Esophagus squamous epithelium (tissue), 5 donors: ENCODE measurements at regions not wholly inside any gene's neighbourhood (a gene's known extent, or its start where the extent isn't known, plus 50 kb on each side); places are given as distances from the start of the nearest gene placed in this dataset.

Source experiments
- DNase-seq: peaks from one replicate; lab custom pipeline; 2025; lab: John Stamatoyannopoulos, UW
- H3K27ac ChIP-seq, 4 donors: fragments of 200-600 bp; sonication (generic); one replicate each; pipeline ENCODE4 v1.5.1; 2016 to 2019; ENCODE audit warnings: mild to moderate bottlenecking in 1 of 4
- H3K27me3 ChIP-seq, 4 donors: fragments of 200-600 bp; sonication (generic); 1 replicate in 3 of 4; 2 replicates in 1 of 4; pipeline versions ENCODE4 v1.5.1 to v1.6.0; 2017 to 2021; ENCODE audit warnings: antibody characterized with exemption in 1 of 4
- H3K36me3 ChIP-seq, 3 donors: fragments of 200-600 bp; sonication (generic); one replicate each; pipeline ENCODE4 v1.5.1; 2016 to 2019
- H3K4me1 ChIP-seq, 3 donors: fragments of 200-600 bp; sonication (generic); one replicate each; pipeline ENCODE4 v1.5.1; 2017 to 2019
- H3K4me3 ChIP-seq, 4 donors: fragments of 200-600 bp; sonication (generic); 1 replicate in 3 of 4; 2 replicates in 1 of 4; pipeline ENCODE4 v1.5.1; 2016 to 2019; ENCODE audit warnings: mild to moderate bottlenecking in 2 of 4, moderate library complexity in 1 of 4
- H3K9me3 ChIP-seq, 3 donors: fragments of 200-600 bp; sonication (generic); one replicate each; pipeline ENCODE4 v1.5.1; 2016 to 2019
- POLR2A ChIP-seq, 4 donors: fragments of 450-650 bp; IDR thresholded peaks; one replicate each; pipeline ENCODE4 v1.6.1; 2017; ENCODE audit warnings: antibody characterized with exemption in 4 of 4, mild to moderate bottlenecking in 4 of 4, moderate library complexity in 3 of 4
- WGBS, 2 donors: methylation state at CpG; one replicate each; pipeline ENCODE4 v1.1.5; 2018; 5-methylcytosine and 5-hydroxymethylcytosine counted together
- intact Hi-C: fragments of 100-400 bp; cut with DNase I; formaldehyde crosslinking; loops from one replicate; pipeline ENCODE4 v1.15.0; 2022
- TF ChIP-seq, protein P1 (sequence below), 6 experiments: fragments of 450-650 bp in 4 of 6; fragments of 200-600 bp in 2 of 6; sonication (generic) in 2 of 6; IDR thresholded peaks; one replicate each; pipeline ENCODE4 v1.5.1; 2016 to 2019; ENCODE audit warnings: antibody characterized with exemption in 6 of 6, mild to moderate bottlenecking in 4 of 6, moderate library complexity in 4 of 6
- donor health status: DM: yes; HTN: yes; CAD: no.

GRCh38 chr3:76495216-76495615, 544.7 kb upstream of the ROBO2 start:
- no peaks in the 10 kb centered on the region for H3K4me1 ChIP-seq
- no peak for TF ChIP-seq POLR2A (IDR thresholded peaks at IDR 0.05)
- TF ChIP-seq, protein P1, sequence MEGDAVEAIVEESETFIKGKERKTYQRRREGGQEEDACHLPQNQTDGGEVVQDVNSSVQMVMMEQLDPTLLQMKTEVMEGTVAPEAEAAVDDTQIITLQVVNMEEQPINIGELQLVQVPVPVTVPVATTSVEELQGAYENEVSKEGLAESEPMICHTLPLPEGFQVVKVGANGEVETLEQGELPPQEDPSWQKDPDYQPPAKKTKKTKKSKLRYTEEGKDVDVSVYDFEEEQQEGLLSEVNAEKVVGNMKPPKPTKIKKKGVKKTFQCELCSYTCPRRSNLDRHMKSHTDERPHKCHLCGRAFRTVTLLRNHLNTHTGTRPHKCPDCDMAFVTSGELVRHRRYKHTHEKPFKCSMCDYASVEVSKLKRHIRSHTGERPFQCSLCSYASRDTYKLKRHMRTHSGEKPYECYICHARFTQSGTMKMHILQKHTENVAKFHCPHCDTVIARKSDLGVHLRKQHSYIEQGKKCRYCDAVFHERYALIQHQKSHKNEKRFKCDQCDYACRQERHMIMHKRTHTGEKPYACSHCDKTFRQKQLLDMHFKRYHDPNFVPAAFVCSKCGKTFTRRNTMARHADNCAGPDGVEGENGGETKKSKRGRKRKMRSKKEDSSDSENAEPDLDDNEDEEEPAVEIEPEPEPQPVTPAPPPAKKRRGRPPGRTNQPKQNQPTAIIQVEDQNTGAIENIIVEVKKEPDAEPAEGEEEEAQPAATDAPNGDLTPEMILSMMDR (IDR thresholded peaks at IDR 0.05): no peak
- H3K36me3 ChIP-seq: no peaks in the 10 kb centered on the region
- H3K4me3 ChIP-seq: no peak overlapping the region
- intact Hi-C loops: no loop called here
- 42 to 48% methylated on average over 2 of the region's 2 CpGs for WGBS, 2 donors
- no peak overlapping the region for H3K27ac ChIP-seq
- no peaks in the 10 kb centered on the region for H3K9me3 ChIP-seq
- no peaks in the 10 kb centered on the region for H3K27me3 ChIP-seq
- no peak for DNase-seq

GRCh38 chr3:76497636-76498035, 542.3 kb upstream of the ROBO2 start:
- H3K27ac ChIP-seq: no peak overlapping the region
- H3K4me3 ChIP-seq: no peak overlapping the region
- no peaks in the 10 kb centered on the region for H3K9me3 ChIP-seq
- 68 to 69% methylated on average over 3 of the region's 3 CpGs for WGBS, 2 donors
- H3K27me3 ChIP-seq: no peaks in the 10 kb centered on the region
- DNase-seq: no peak
- H3K36me3 ChIP-seq: no peaks in the 10 kb centered on the region
- TF ChIP-seq, protein P1 (IDR thresholded peaks at IDR 0.05): no peak
- no peak for TF ChIP-seq POLR2A (IDR thresholded peaks at IDR 0.05)
- H3K4me1 ChIP-seq: no peaks in the 10 kb centered on the region
- intact Hi-C loops: no loop called here

DNA sequence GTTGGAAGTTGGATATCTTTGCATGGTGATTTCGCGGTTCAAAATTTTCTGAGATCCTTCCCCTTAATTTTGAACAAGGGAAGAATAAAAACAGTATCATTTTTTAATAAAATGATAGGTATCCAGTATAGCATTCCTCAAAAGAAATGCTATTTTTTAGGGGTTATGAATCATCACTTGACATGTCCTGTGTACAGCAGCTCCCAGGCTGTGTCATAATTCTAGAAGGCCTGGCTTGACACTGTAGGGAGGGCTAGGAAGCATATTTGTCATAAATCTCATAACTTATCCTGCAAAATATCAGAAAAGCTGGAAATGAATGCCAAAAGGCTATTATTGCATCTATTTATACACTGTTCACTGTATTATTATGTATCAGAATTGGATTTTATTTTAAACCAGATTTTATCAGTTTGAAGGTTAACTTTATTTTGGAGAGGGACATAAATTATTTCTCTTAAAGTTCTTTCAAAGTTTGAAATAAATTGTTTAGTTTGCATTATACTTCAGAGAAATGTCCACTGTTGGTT, 539.1 kb upstream of the ROBO2 start:
- Histone ChIP-seq H3K27me3 (no peaks in the 10 kb centered on the region), H3K4me1 (no peaks in the 10 kb centered on the region), H3K4me3 (no peak overlapping the region), H3K9me3 (no peaks in the 10 kb centered on the region), H3K36me3 (no peaks in the 10 kb centered on the region), H3K27ac (no peak overlapping the region)
- no peak for DNase-seq
- intact Hi-C loops: no loop called here
- TF ChIP-seq, protein P1 (IDR thresholded peaks at IDR 0.05): no peak
- TF ChIP-seq POLR2A (IDR thresholded peaks at IDR 0.05): no peak
- WGBS, 2 donors: 88 to 91% methylated on average over 2 of the region's 2 CpGs

GRCh38 chr3:76501315-76501714, 538.6 kb upstream of the ROBO2 start:
- DNase-seq: no peak
- no peaks in the 10 kb centered on the region for H3K9me3 ChIP-seq
- H3K4me3 ChIP-seq: no peak overlapping the region
- intact Hi-C loops: no loop called here
- H3K27ac ChIP-seq: no peak overlapping the region
- H3K27me3 ChIP-seq: no peaks in the 10 kb centered on the region
- H3K4me1 ChIP-seq: no peaks in the 10 kb centered on the region
- 34 to 50% methylated on average over 1 of the region's 1 CpG for WGBS, 2 donors
- no peak for TF ChIP-seq POLR2A (IDR thresholded peaks at IDR 0.05)
- TF ChIP-seq, protein P1 (IDR thresholded peaks at IDR 0.05): no peak
- H3K36me3 ChIP-seq: no peaks in the 10 kb centered on the region

DNA sequence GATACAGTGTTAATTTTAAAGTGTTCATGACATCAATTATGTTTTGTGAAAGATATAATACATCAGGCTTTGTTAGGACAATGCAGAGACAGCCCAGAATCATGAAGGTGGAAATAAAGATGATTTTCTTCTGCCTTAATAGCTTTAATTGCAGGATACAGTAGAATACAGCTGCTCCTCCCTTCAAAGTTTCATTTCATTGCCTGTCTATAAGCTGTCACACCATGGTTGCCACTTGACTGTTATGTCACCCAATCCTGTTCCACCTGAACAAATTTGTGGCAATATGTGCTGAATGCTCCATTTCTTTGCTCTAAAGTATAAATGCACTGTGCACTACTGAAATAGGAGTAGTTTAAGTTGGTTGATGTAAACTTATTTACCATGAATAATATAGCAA, 537.8 kb upstream of the ROBO2 start:
- no peak overlapping the region for H3K4me3 ChIP-seq
- no peaks in the 10 kb centered on the region for H3K9me3 ChIP-seq
- TF ChIP-seq, protein P1 (IDR thresholded peaks at IDR 0.05): no peak
- no peak for TF ChIP-seq POLR2A (IDR thresholded peaks at IDR 0.05)
- no peak for DNase-seq
- intact Hi-C loops: no loop called here
- no peak overlapping the region for H3K27ac ChIP-seq
- H3K4me1 ChIP-seq: no peaks in the 10 kb centered on the region
- H3K36me3 ChIP-seq: no peaks in the 10 kb centered on the region
- H3K27me3 ChIP-seq: no peaks in the 10 kb centered on the region
